ENCODE measurements at regions not wholly inside any gene's neighbourhood (a gene's known extent, or its start where the extent isn't known, plus 50 kb on each side); places are given as distances from the start of the nearest gene placed in this dataset.

DNA sequence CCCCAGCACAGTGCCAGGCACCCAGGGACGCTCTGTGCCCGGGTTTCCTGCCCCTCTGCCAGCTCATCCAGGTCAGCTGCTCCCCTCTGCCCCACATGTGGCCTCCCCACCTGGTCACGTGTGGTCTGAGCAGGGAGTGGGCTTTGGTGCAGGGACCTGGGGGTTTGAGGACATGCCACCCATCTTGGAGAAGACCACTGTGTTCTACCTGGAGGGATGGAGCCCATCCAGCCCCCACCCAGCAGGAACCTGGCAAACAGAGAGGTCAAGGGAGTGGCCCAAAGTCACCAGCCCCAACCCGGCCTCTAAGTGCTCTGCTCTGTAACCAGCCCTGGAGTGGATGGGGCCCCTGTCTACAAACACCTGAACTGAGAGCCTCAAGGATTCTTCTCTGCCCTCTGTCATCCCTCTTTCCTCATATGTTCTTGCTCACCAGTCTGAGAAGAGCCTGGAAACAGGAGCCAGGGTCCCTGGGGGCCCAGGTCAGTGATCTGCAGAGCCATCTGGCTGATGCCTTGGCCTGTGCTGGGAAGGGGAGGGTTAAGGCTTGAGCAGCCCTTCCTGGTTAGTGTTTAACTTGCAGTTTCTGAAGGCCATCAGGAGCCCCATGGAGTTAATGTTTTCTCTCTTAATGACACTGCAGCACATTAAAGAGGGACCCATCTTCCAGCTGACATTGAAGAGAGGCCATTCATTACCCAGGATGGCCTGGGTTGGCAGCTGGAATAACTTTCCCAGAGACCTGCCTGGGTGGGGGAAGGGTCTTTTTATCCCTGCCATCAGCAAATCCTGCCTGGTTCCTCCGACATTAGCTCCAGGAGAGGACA lies 235.4 kb downstream of the PTPRU start:
- ChIA-PET POLR2A (ENCODE audit: low non-redundant PET) (no interaction called here), CTCF (no interaction called here)
- no peak overlapping the region for H3K27ac ChIP-seq
- TF ChIP-seq, protein P1, sequence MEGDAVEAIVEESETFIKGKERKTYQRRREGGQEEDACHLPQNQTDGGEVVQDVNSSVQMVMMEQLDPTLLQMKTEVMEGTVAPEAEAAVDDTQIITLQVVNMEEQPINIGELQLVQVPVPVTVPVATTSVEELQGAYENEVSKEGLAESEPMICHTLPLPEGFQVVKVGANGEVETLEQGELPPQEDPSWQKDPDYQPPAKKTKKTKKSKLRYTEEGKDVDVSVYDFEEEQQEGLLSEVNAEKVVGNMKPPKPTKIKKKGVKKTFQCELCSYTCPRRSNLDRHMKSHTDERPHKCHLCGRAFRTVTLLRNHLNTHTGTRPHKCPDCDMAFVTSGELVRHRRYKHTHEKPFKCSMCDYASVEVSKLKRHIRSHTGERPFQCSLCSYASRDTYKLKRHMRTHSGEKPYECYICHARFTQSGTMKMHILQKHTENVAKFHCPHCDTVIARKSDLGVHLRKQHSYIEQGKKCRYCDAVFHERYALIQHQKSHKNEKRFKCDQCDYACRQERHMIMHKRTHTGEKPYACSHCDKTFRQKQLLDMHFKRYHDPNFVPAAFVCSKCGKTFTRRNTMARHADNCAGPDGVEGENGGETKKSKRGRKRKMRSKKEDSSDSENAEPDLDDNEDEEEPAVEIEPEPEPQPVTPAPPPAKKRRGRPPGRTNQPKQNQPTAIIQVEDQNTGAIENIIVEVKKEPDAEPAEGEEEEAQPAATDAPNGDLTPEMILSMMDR (conservative IDR thresholded peaks at IDR 0.05; ENCODE audit: low read depth): no peak
- no peak for DNase-seq (ENCODE audit: low spot score)

DNA sequence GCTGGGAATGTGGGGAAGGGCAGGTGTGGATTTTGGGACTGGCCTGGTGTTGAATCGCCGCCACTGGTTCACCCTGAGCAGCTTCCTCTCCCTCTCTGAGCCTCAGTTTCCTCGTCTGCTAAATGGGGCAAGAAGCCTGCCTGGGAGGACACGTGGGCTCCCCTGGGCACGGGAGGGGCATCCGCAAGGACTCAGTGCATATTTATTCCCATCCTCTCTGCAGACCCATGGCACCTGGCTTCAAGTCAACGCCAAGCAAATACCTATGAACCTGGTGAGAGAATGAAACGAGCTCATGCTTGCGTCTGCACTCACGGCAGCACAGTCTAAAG lies 234.4 kb downstream of the PTPRU start:
- no peak for DNase-seq (ENCODE audit: low spot score)
- no peak overlapping the region for H3K27ac ChIP-seq
- POLR2A ChIA-PET (ENCODE audit: low non-redundant PET): no interaction called here
- CTCF ChIA-PET: no interaction called here
- TF ChIP-seq, protein P1 (conservative IDR thresholded peaks at IDR 0.05; ENCODE audit: low read depth): no peak

DNA sequence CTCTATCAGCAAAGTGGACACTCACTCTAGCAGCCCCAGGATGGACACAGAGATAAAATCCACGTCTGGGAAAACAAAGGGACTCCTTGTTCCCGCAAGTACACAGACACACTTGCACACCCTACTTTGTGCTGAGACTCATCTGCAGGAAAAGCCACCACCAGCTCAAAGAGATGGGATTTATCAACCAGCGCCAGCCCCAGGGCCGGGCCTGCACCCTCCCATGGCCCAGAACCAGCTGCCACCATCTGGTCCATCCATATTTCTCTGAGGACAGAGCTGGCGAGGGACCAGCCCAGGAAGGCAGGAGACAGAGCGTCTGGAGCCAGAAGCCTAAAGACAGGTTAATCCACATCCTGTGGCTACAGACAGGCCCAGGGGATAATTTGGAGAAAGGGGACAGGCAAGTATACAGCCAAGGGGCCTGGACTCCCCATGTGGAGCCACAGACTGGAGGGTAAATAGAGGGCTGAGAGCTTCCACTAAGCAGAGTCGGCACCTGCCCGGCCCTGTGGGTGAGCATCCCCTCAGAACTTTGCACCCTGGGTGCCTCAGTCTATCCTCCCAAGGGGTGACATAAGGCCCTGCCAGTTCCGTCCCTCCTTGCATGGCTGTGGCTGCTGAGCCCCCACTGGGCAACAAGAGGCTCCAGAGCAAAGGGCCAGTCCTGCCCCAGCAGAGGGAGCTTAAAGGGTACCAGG lies 233.9 kb downstream of the PTPRU start:
- CTCF ChIA-PET: interaction anchor here (0.6 kb wide), 1 partner anchor 445 kb away, joined by 3 read pairs; no protein-coding TSS in a partner anchor
- DNase-seq (ENCODE audit: low spot score): no peak

DNA sequence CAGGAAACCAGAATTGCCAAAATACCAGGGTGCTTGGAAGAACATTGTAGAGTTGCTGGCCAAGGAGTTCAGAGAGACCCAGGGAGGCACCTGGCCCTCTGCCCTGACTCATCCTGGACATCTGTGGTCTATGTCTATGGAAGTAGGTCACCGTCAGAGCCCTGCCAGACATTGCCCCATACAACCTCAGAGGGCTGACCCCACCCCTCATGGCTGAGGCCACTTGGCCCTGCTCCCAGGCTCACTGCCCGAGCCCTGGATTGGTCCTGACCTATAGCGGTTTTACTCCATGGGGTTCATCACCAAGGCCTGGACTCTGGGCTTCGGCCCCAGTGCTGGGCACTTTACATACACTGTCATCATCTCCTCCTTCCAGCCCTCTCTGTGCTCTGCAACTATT lies 233.1 kb downstream of the PTPRU start:
- CTCF ChIA-PET: no interaction called here
- TF ChIP-seq, protein P1 (conservative IDR thresholded peaks at IDR 0.05; ENCODE audit: low read depth): no peak
- no peak overlapping the region for H3K27ac ChIP-seq
- POLR2A ChIA-PET (ENCODE audit: low non-redundant PET): no interaction called here
- DNase-seq (ENCODE audit: low spot score): no peak

More for the DNA sequence above, 233.9 kb downstream of the PTPRU start:
- TF ChIP-seq, protein P1 (conservative IDR thresholded peaks at IDR 0.05; ENCODE audit: low read depth): no peak
- POLR2A ChIA-PET (ENCODE audit: low non-redundant PET): no interaction called here
- H3K27ac ChIP-seq: no peak overlapping the region

DNA sequence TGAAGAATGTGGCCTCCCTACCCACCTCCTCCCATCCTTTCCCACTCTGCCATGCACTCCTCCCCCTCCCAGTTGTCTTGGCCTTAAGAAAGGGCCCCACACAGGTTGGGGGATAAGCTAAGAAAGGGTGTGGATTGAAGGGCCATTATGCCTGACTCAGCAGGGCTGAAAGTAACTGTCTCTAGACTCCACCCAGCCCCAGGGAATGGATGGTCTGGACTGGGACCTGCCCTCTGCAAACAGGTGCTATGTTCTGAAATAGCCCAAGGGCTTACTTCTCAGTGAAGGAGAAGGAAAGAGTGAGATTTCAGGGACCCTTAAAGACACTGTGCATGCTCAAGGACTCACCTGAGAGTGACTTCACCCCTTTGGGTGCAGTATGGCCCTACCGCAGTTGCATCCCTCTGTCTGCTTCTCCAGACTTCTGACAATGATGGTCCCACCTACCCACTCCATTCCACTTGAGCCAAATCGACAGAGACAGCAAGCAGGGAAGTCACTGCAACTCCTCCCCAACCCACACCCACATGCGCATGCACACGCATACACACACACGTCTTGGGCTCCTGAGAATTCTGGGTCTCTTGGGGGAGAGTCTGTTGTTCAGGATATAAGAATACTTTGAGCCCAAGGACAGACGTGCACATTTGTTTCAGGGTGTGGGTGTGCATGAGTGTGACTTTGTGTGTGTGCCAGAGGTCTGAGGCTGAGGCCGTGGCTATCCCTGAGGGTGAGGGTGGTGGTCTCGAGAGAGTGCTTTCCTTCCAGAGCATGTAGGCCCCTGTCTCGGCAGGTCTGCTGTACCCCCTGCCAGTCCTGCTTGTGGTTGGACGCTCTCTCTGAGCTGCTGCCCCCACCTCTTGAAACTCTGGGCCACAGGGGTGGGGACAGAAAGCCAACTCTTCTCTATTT lies 231.9 kb downstream of the PTPRU start:
- CTCF ChIA-PET: interaction anchor here (0.6 to 0.7 kb wide), 2 partner anchors 468 to 584 kb away, joined by 4 read pairs; no protein-coding TSS in a partner anchor
- TF ChIP-seq, protein P1 (conservative IDR thresholded peaks at IDR 0.05; ENCODE audit: low read depth): no peak
- DNase-seq (ENCODE audit: low spot score): no peak
- H3K27ac ChIP-seq: no peak overlapping the region
- POLR2A ChIA-PET (ENCODE audit: low non-redundant PET): no interaction called here

DNA sequence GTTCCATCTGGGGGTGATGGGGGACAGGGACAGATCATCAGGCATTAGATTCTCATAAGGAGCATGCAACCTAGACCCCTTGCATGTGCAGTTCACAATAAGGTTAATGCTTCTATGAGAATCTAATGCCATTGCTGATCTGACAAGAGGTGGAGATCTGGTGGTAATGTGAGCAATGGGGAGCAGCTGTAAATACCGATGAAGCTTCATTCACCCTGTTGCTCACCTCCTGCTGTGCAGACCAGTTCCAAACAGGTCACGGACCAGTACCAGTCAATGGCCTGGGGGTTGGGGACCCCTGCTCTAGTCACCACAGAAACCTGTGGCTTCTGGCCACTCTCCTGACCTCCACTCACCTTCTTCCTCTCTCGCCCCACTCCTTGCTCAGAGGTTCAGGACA lies 229.9 kb downstream of the PTPRU start:
- CTCF ChIA-PET: no interaction called here
- TF ChIP-seq, protein P1 (conservative IDR thresholded peaks at IDR 0.05; ENCODE audit: low read depth): no peak
- POLR2A ChIA-PET (ENCODE audit: low non-redundant PET): no interaction called here
- no peak overlapping the region for H3K27ac ChIP-seq
- DNase-seq (ENCODE audit: low spot score): no peak

All from RWPE1 (cell line).